Left lung (tissue), 4 donors: ENCODE measurements at regions not wholly inside any gene's neighbourhood (a gene's known extent, or its start where the extent isn't known, plus 50 kb on each side); places are given as distances from the start of the nearest gene placed in this dataset.

Experiments
- ATAC-seq: fragments of 200-7000 bp; cut with Tn5 transposase; one replicate; pipeline ENCODE4 v1.9.1; 2020; ENCODE audit warnings: moderate library complexity
- DNase-seq, 4 donors: peaks; one replicate each; pipeline ENCODE4 v3.0.0-alpha.2; 2013 to 2020
- H3K27ac ChIP-seq, 2 donors: fragments of 200-600 bp; sonication (generic) in 1 of 2; one replicate each; pipeline versions ENCODE4 v1.5.0 to v1.8.0; 2020 to 2021
- H3K27me3 ChIP-seq, 2 donors: fragments of 200-600 bp; sonication (generic) in 1 of 2; one replicate each; pipeline versions ENCODE4 v1.5.0 to v1.8.0; 2020 to 2021
- H3K36me3 ChIP-seq, 2 donors: fragments of 200-600 bp; sonication (generic) in 1 of 2; one replicate each; pipeline versions ENCODE4 v1.5.0 to v1.8.0; 2020 to 2021
- H3K4me1 ChIP-seq, 2 donors: fragments of 200-600 bp; one replicate each; pipeline ENCODE4 v1.8.0; 2021
- H3K4me3 ChIP-seq, 2 donors: fragments of 200-600 bp; sonication (generic) in 1 of 2; one replicate each; pipeline versions ENCODE4 v1.5.0 to v1.8.0; 2020 to 2021; ENCODE audit warnings: mild to moderate bottlenecking in 1 of 2
- H3K9me3 ChIP-seq, 2 donors: fragments of 200-600 bp; sonication (generic) in 1 of 2; one replicate each; pipeline versions ENCODE4 v1.5.0 to v1.8.0; 2020 to 2021
- intact Hi-C, 2 donors: fragments of 100-400 bp; cut with DNase I; formaldehyde crosslinking; loops; one replicate each; pipeline versions ENCODE4 v1.11.2 to v1.14.2; 2022
- TF ChIP-seq, protein P1 (sequence below), 2 donors: fragments of 200-600 bp; sonication (generic) in 1 of 2; IDR thresholded peaks; one replicate each; pipeline versions ENCODE4 v1.5.0 to v1.8.0; 2021; ENCODE audit warnings: antibody characterized with exemption in 2 of 2
- donor health status: DM: no; HTN: yes; CAD: no.
- donor health status: DM: no; HTN: no; CAD: no.

- H3K27me3 ChIP-seq, result no peaks in the 10 kb centered on the region
- H3K9me3 ChIP-seq, result peaks cover 0 to 8% of the 10 kb centered on the region in 2 donors
- DNase-seq (no peak), ATAC-seq (no peak)
- H3K4me3 ChIP-seq, result no peak overlapping the region
- no peaks in the 10 kb centered on the region for H3K4me1 ChIP-seq
- TF ChIP-seq, protein P1, sequence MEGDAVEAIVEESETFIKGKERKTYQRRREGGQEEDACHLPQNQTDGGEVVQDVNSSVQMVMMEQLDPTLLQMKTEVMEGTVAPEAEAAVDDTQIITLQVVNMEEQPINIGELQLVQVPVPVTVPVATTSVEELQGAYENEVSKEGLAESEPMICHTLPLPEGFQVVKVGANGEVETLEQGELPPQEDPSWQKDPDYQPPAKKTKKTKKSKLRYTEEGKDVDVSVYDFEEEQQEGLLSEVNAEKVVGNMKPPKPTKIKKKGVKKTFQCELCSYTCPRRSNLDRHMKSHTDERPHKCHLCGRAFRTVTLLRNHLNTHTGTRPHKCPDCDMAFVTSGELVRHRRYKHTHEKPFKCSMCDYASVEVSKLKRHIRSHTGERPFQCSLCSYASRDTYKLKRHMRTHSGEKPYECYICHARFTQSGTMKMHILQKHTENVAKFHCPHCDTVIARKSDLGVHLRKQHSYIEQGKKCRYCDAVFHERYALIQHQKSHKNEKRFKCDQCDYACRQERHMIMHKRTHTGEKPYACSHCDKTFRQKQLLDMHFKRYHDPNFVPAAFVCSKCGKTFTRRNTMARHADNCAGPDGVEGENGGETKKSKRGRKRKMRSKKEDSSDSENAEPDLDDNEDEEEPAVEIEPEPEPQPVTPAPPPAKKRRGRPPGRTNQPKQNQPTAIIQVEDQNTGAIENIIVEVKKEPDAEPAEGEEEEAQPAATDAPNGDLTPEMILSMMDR (IDR thresholded peaks at IDR 0.05), result no peak
- intact Hi-C loops, result no loop called here
- H3K27ac ChIP-seq, result no peak overlapping the region
- no peaks in the 10 kb centered on the region for H3K36me3 ChIP-seq
Measured at GRCh38 chr16:35325936-35326335, 1866.5 kb downstream of the TP53TG3F start.

GRCh38 chr16:35339337-35339736 lies 1879.9 kb downstream of the TP53TG3F start:
- TF ChIP-seq, protein P1 (IDR thresholded peaks at IDR 0.05), result no peak
- no peak for DNase-seq
- no peak for ATAC-seq
- peaks cover 0 to 10% of the 10 kb centered on the region in 2 donors for H3K9me3 ChIP-seq
- H3K36me3 ChIP-seq, result no peaks in the 10 kb centered on the region
- H3K4me1 ChIP-seq, result no peaks in the 10 kb centered on the region
- H3K27me3 ChIP-seq, result no peaks in the 10 kb centered on the region
- no peak overlapping the region for H3K27ac ChIP-seq
- H3K4me3 ChIP-seq, result no peak overlapping the region
- intact Hi-C loops, result no loop called here

DNA sequence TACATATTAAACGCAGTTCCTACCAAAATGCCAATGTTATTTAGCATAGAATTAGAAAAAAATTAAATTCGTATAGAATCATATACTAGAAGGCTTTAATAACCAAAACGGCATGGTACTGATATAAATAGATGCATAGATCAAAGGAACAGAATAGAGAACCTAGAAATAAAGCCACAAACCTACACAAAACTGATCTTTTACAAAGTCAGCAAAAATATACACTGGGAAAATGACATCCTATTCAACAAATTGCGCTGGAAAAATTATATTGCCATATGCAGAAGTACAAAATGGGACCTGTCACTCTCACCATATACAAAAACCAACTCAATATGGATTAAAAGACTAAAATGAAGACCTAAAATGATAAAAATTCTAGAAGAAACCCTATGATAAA lies 1882.6 kb downstream of the TP53TG3F start:
- DNase-seq (no peak), ATAC-seq (no peak)
- no peak overlapping the region for H3K27ac ChIP-seq
- peaks cover 0 to 20% of the 10 kb centered on the region in 2 donors for H3K9me3 ChIP-seq
- no peaks in the 10 kb centered on the region for H3K4me1 ChIP-seq
- TF ChIP-seq, protein P1 (IDR thresholded peaks at IDR 0.05), result no peak
- intact Hi-C loops, result no loop called here
- no peaks in the 10 kb centered on the region for H3K36me3 ChIP-seq
- no peak overlapping the region for H3K4me3 ChIP-seq
- H3K27me3 ChIP-seq, result no peaks in the 10 kb centered on the region

GRCh38 chr16:35344012-35344762 lies 1884.8 kb downstream of the TP53TG3F start:
- intact Hi-C loops, result no loop called here
- Histone ChIP-seq H3K36me3 (no peaks in the 10 kb centered on the region), H3K4me3 (no peak overlapping the region), H3K9me3 (peaks cover 0 to 23% of the 10 kb centered on the region in 2 donors), H3K4me1 (no peaks in the 10 kb centered on the region), H3K27ac (no peak overlapping the region), H3K27me3 (no peaks in the 10 kb centered on the region)
- ATAC-seq, result no peak
- TF ChIP-seq, protein P1 (IDR thresholded peaks at IDR 0.05), result no peak
- peak in 1 of 4 donors; percentile 60 for DNase-seq

DNA sequence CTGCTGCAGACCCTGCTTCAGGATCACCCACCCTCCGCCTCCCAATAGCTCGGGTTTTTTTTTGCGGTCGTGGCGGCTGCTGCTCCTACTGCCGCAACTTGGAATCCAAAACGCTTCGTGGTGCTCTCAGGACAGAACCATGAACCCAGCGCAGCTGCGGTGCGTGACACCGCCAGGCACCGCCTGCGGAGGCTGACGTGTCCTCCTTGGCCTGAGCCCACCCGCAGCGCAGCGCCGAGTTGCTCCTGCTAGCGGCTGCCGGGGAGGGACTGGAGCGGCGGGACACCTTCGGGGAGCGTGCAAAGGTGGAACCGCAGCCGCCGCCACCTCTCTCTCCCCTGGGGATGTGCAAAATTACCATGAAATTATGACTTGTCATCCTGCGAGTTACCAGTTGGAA lies 1893.0 kb downstream of the TP53TG3F start:
- DNase-seq, result peak in 1 of 4 donors; percentile 74

More for the DNA sequence above, 1893.0 kb downstream of the TP53TG3F start:
- Histone ChIP-seq H3K27ac (no peak overlapping the region), H3K27me3 (no peaks in the 10 kb centered on the region), H3K4me3 (no peak overlapping the region), H3K36me3 (no peaks in the 10 kb centered on the region), H3K4me1 (no peaks in the 10 kb centered on the region), H3K9me3 (peaks cover 0 to 8% of the 10 kb centered on the region in 2 donors)
- no peak for ATAC-seq
- intact Hi-C loops, result no loop called here
- TF ChIP-seq, protein P1 (IDR thresholded peaks at IDR 0.05), result no peak
